ENCODE measurements at regions not wholly inside any gene's neighbourhood (a gene's known extent, or its start where the extent isn't known, plus 50 kb on each side); places are given as distances from the start of the nearest gene placed in this dataset.

GRCh38 chr5:40223884-40224402 lies 455.8 kb upstream of the PTGER4 start:
- TF ChIP-seq CTCF (conservative IDR thresholded peaks at IDR 0.05 in 1 of 2, IDR thresholded peaks at IDR 0.05 in 1 of 2; ENCODE audit: low read depth in 1 of 2, low read length in 2 of 2) (no peak), EZH2 (IDR thresholded peaks at IDR 0.05; ENCODE audit: low read length, missing control alignments) (no peak)

Data from fibroblast of lung (primary cell).